Trophoblast cell (in vitro differentiated cells and primary cell): ENCODE measurements at regions not wholly inside any gene's neighbourhood (a gene's known extent, or its start where the extent isn't known, plus 50 kb on each side); places are given as distances from the start of the nearest gene placed in this dataset.

ENCODE experiments used
- DNase-seq, 2 donors: peaks; one replicate each; pipeline ENCODE4 v3.0.0-alpha.2; 2016
- H2AFZ ChIP-seq: 2 replicates; pipeline ENCODE4 v1.6.1; 2013; ENCODE audit warnings: low read length, moderate library complexity, mild to moderate bottlenecking; ENCODE audit not compliant: insufficient read depth, poor library complexity
- H2AK5ac ChIP-seq: 2 replicates; pipeline ENCODE4 v1.6.1; 2013; ENCODE audit warnings: mild to moderate bottlenecking, low read length
- H2BK120ac ChIP-seq: 2 replicates; pipeline ENCODE4 v1.6.1; 2013; ENCODE audit warnings: low read length, mild to moderate bottlenecking, moderate library complexity; ENCODE audit not compliant: insufficient read depth, poor library complexity
- H2BK12ac ChIP-seq: 2 replicates; pipeline ENCODE4 v1.6.1; 2013; ENCODE audit warnings: mild to moderate bottlenecking, low read length, moderate library complexity
- H2BK5ac ChIP-seq: 2 replicates; pipeline ENCODE4 v1.6.1; 2013; ENCODE audit warnings: low read length, low read depth, moderate library complexity, mild to moderate bottlenecking; ENCODE audit not compliant: poor library complexity
- H3K14ac ChIP-seq: 2 replicates; pipeline ENCODE4 v1.6.1; 2013; ENCODE audit warnings: mild to moderate bottlenecking, low read length
- H3K18ac ChIP-seq: 2 replicates; pipeline ENCODE4 v1.6.1; 2013; ENCODE audit warnings: mild to moderate bottlenecking, low read length
- H3K23ac ChIP-seq: 2 replicates; pipeline ENCODE4 v1.6.1; 2013; ENCODE audit warnings: low read length
- H3K27ac ChIP-seq: 2 replicates; pipeline ENCODE4 v1.5.1; 2013; ENCODE audit warnings: low read depth, mild to moderate bottlenecking, inconsistent platforms, low read length, moderate library complexity
- H3K27me3 ChIP-seq: 2 replicates; pipeline ENCODE4 v1.6.1; 2013; ENCODE audit warnings: inconsistent platforms, mild to moderate bottlenecking, low read length, moderate library complexity; ENCODE audit not compliant: insufficient read depth
- H3K36me3 ChIP-seq, 2 experiments: 1 replicate in 1 of 2; 2 replicates in 1 of 2; pipeline ENCODE4 v1.6.1; 2013; ENCODE audit warnings: low read length in 2 of 2, mild to moderate bottlenecking in 2 of 2, moderate library complexity in 1 of 2; ENCODE audit not compliant: insufficient read depth in 2 of 2, control insufficient read depth in 1 of 2
- H3K4ac ChIP-seq: 2 replicates; pipeline ENCODE4 v1.6.1; 2013; ENCODE audit warnings: low read depth, mild to moderate bottlenecking, low read length, moderate library complexity
- H3K4me1 ChIP-seq, 2 experiments: 1 replicate in 1 of 2; 2 replicates in 1 of 2; pipeline ENCODE4 v1.6.1; 2013; ENCODE audit warnings: low read length in 2 of 2, mild to moderate bottlenecking in 2 of 2, moderate library complexity in 1 of 2; ENCODE audit not compliant: insufficient read depth in 2 of 2, control insufficient read depth in 1 of 2
- H3K4me2 ChIP-seq: 2 replicates; pipeline ENCODE4 v1.6.1; 2013; ENCODE audit warnings: inconsistent platforms, mild to moderate bottlenecking, low read length, moderate library complexity
- H3K4me3 ChIP-seq: 2 replicates; pipeline ENCODE4 v1.5.1; 2013; ENCODE audit warnings: mild to moderate bottlenecking, low read depth, low read length, inconsistent platforms
- H3K79me1 ChIP-seq: one replicate; pipeline ENCODE4 v1.6.1; 2013; ENCODE audit warnings: low read length
- H3K79me2 ChIP-seq: 2 replicates; pipeline ENCODE4 v1.6.1; 2013; ENCODE audit warnings: low read length, mild to moderate bottlenecking; ENCODE audit not compliant: control insufficient read depth, insufficient read depth, poor library complexity
- H3K9ac ChIP-seq: 2 replicates; pipeline ENCODE4 v1.6.1; 2013; ENCODE audit warnings: mild to moderate bottlenecking, low read length
- H3K9me3 ChIP-seq: 2 replicates; pipeline ENCODE4 v1.6.1; 2013; ENCODE audit warnings: low read depth, mild to moderate bottlenecking, control low read depth, inconsistent platforms, low read length; ENCODE audit not compliant: insufficient read depth
- H4K12ac ChIP-seq: 2 replicates; pipeline ENCODE4 v1.6.1; 2013; ENCODE audit warnings: low read depth, mild to moderate bottlenecking, low read length, moderate library complexity
- H4K8ac ChIP-seq: 2 replicates; pipeline ENCODE4 v1.6.1; 2013; ENCODE audit warnings: low read depth, mild to moderate bottlenecking, low read length, moderate library complexity
- H4K91ac ChIP-seq: one replicate; pipeline ENCODE4 v1.6.1; 2013; ENCODE audit warnings: low read depth, mild to moderate bottlenecking, low read length, moderate library complexity
- WGBS: extraction: QIAGEN DNeasy Blood & Tissue Kit; methylation state at CpG from one replicate; pipeline ENCODE4 v1.1.7; 2013; ENCODE audit warnings: missing lambda C conversion rate; ENCODE audit not compliant: insufficient read length, insufficient coverage; ENCODE audit errors: extremely low coverage; 5-methylcytosine and 5-hydroxymethylcytosine counted together

DNA sequence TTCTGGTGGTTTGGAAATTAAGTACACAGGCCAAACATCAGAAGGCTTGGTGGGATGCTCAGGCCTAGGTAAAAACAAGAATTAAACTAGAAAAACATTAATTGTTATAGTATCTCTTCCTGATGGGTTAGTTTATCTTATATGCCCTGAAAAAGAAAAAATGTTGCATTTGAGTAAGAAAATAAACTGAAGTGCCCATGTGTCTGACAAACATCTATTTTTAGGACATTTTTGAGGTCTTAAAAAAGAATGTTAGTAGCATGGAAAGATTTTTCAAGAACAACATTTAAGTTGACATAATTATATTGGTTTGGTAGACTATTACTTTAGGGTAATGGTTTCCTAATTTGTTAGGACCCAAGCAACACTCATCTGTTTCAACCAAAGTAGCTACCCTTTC, 140.1 kb upstream of the RND3 start:
- no peak overlapping the region for H3K9ac ChIP-seq
- no peak overlapping the region for H3K4me2 ChIP-seq
- H3K4me3 ChIP-seq, result no peak overlapping the region
- no peak overlapping the region for H3K4ac ChIP-seq
- no peak overlapping the region for H2BK12ac ChIP-seq
- no peak overlapping the region for H3K14ac ChIP-seq
- H2BK120ac ChIP-seq, result no peak overlapping the region
- H3K79me2 ChIP-seq, result no peaks in the 10 kb centered on the region
- H2AFZ ChIP-seq, result no peak overlapping the region
- DNase-seq, result no peak
- no peak overlapping the region for H2BK5ac ChIP-seq
- no peaks in the 10 kb centered on the region for H3K36me3 ChIP-seq
- H4K12ac ChIP-seq, result no peak overlapping the region
- no peaks in the 10 kb centered on the region for H3K27me3 ChIP-seq
- H3K23ac ChIP-seq, result no peak overlapping the region
- no peak overlapping the region for H4K91ac ChIP-seq
- no peaks in the 10 kb centered on the region for H3K9me3 ChIP-seq
- H3K4me1 ChIP-seq, result peaks cover 0 to 15% of the 10 kb centered on the region in 2 experiments
- H3K27ac ChIP-seq, result no peak overlapping the region
- no peak overlapping the region for H2AK5ac ChIP-seq
- H4K8ac ChIP-seq, result no peak overlapping the region
- no peak overlapping the region for H3K18ac ChIP-seq
- H3K79me1 ChIP-seq, result peaks cover 7% of the 10 kb centered on the region

DNA sequence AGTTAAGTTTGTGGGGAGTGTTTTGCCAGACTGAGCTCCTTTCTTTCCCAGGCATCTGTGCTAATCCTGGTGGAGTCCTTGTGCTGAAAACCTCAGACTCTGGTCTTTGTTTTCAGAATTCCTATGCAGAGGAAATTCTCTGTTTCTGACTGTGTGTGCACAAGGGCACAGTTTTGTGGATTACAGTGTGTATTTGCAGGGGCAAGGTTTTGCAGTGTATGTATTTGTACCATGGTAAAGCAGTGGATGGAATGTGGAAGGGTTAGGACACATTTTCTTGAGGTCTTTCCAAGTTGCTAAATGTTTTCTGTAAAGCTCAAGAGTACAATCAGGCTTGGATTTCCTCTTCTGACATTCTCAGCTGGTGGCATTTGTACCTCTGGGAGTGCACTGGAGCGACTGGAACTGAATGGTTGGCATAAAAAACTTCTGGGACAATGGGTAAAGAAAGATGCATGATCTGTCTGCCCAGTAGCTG, 139.5 kb upstream of the RND3 start:
- peak overlapping the region; percentile 64 for H4K91ac ChIP-seq
- no peaks in the 10 kb centered on the region for H3K27me3 ChIP-seq
- H3K4me3 ChIP-seq, result no peak overlapping the region
- H2BK5ac ChIP-seq, result no peak overlapping the region
- H3K79me1 ChIP-seq, result peaks cover 10% of the 10 kb centered on the region
- H4K12ac ChIP-seq, result no peak overlapping the region
- no peak overlapping the region for H3K18ac ChIP-seq
- H3K23ac ChIP-seq, result no peak overlapping the region
- no CpG with 5 or more reads among the region's 1 CpG for WGBS
- H3K4me2 ChIP-seq, result no peak overlapping the region
- H3K79me2 ChIP-seq, result no peaks in the 10 kb centered on the region
- no peaks in the 10 kb centered on the region for H3K36me3 ChIP-seq
- no peaks in the 10 kb centered on the region for H3K9me3 ChIP-seq
- H3K4ac ChIP-seq, result no peak overlapping the region
- no peak overlapping the region for H3K14ac ChIP-seq
- H2AFZ ChIP-seq, result no peak overlapping the region
- H2BK120ac ChIP-seq, result no peak overlapping the region
- H2BK12ac ChIP-seq, result no peak overlapping the region
- no peak overlapping the region for H2AK5ac ChIP-seq
- no peak for DNase-seq
- peaks cover 0 to 15% of the 10 kb centered on the region in 2 experiments for H3K4me1 ChIP-seq
- H4K8ac ChIP-seq, result no peak overlapping the region
- H3K9ac ChIP-seq, result no peak overlapping the region
- H3K27ac ChIP-seq, result no peak overlapping the region

DNA sequence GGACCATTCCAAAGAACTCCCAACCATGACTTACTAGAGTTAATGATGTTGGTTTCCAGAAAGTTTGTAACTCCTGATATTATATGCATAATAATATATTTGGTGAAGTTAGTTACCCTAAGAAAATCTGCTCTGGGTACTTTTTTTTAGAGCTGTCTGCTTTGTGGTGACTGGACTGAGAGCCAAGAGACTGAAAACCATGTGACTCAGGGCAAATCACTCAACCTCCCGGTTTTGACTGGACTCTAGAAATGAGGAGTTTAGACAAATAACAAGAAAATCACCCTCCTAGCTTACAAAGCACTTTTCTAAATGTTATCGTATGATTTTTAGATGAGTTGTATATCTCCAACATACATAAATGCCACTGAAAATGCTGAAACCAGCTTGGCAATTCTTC, 138.3 kb upstream of the RND3 start:
- no peak overlapping the region for H2BK120ac ChIP-seq
- H3K23ac ChIP-seq, result no peak overlapping the region
- H2AFZ ChIP-seq, result no peak overlapping the region
- no peak overlapping the region for H4K91ac ChIP-seq
- no peak overlapping the region for H2BK5ac ChIP-seq
- H3K79me1 ChIP-seq, result peaks cover 13% of the 10 kb centered on the region
- H2AK5ac ChIP-seq, result no peak overlapping the region
- no peak overlapping the region for H2BK12ac ChIP-seq
- H4K8ac ChIP-seq, result no peak overlapping the region
- no peak overlapping the region for H3K4me3 ChIP-seq
- H3K18ac ChIP-seq, result no peak overlapping the region
- no peak overlapping the region for H4K12ac ChIP-seq
- no peaks in the 10 kb centered on the region for H3K9me3 ChIP-seq
- no peak for DNase-seq
- H3K79me2 ChIP-seq, result no peaks in the 10 kb centered on the region
- no peak overlapping the region for H3K4me2 ChIP-seq
- WGBS, result no CpG with 5 or more reads among the region's 2 CpGs
- H3K14ac ChIP-seq, result no peak overlapping the region
- H3K27ac ChIP-seq, result no peak overlapping the region
- no peak overlapping the region for H3K9ac ChIP-seq
- peaks cover 0 to 14% of the 10 kb centered on the region in 2 experiments for H3K4me1 ChIP-seq
- H3K4ac ChIP-seq, result no peak overlapping the region
- no peaks in the 10 kb centered on the region for H3K27me3 ChIP-seq
- no peaks in the 10 kb centered on the region for H3K36me3 ChIP-seq

DNA sequence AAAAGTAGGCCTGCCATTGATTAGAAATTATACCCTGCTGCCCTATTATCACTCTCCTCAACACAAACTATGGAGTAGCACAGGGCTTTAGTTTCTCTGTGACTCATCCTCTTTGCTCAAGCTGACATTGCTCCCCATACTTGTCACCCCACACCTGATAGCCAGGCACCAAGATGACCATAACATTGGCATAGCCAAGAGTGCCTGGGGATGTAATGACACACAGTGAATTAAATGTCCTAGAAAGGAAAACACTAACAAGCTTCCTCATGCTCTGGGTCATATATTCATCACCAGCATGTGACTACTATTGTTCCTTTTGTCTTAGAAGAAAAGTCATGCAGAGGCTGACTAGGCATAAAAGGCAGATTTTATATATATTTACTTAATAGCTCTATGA, 137.8 kb upstream of the RND3 start:
- H2BK12ac ChIP-seq, result peak overlapping the region; percentile 96
- no peak overlapping the region for H3K27ac ChIP-seq
- no peak overlapping the region for H3K23ac ChIP-seq
- no peak overlapping the region for H3K14ac ChIP-seq
- no peaks in the 10 kb centered on the region for H3K36me3 ChIP-seq
- H4K91ac ChIP-seq, result peak overlapping the region; percentile 86
- peak overlapping the region; percentile 43 for H2BK5ac ChIP-seq
- no peak overlapping the region for H3K9ac ChIP-seq
- H2BK120ac ChIP-seq, result no peak overlapping the region
- no peaks in the 10 kb centered on the region for H3K9me3 ChIP-seq
- H3K27me3 ChIP-seq, result no peaks in the 10 kb centered on the region
- no peak overlapping the region for H2AFZ ChIP-seq
- no peak for DNase-seq
- H3K4me2 ChIP-seq, result no peak overlapping the region
- peak overlapping the region; percentile 90 for H2AK5ac ChIP-seq
- H3K79me2 ChIP-seq, result no peaks in the 10 kb centered on the region
- H3K18ac ChIP-seq, result no peak overlapping the region
- H3K79me1 ChIP-seq, result peaks cover 13% of the 10 kb centered on the region
- H3K4me1 ChIP-seq, result peaks cover 0 to 11% of the 10 kb centered on the region in 2 experiments
- H3K4ac ChIP-seq, result no peak overlapping the region
- H4K8ac ChIP-seq, result no peak overlapping the region
- no peak overlapping the region for H4K12ac ChIP-seq
- H3K4me3 ChIP-seq, result no peak overlapping the region
